ENCODE measurements at regions not wholly inside any gene's neighbourhood (a gene's known extent, or its start where the extent isn't known, plus 50 kb on each side); places are given as distances from the start of the nearest gene placed in this dataset.

DNA sequence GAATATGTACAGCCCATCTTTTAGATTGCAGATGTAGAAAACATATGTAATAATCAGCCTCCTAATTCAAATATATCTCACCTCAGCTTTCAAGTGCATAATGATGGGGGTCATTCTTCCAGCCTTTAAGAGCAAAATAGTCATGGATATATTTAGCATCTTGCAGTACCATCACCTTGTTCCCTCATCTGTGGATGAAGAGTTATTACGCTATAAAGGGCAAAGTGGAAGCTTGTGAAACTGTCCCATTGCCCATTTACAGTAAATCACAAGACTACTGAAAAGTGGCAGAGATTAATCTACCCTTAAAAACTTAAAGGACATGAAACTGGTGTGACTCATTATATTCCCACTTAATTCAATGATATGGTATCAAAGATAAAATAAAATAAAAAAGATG, 979.7 kb upstream of the HS3ST1 start:
- DNase-seq, result no peak
- no peaks in the 10 kb centered on the region for H3K36me3 Mint-ChIP-seq (ENCODE audit: low read depth)
- no peak overlapping the region for H3K9ac ChIP-seq (ENCODE audit: extremely low read depth, low read length, poor library complexity, severe bottlenecking)
- no peak overlapping the region for H3K27ac ChIP-seq (ENCODE audit: low read depth, low read length)
- H3K9me3 Mint-ChIP-seq, result peaks cover 6% of the 10 kb centered on the region
- H3K27me3 Mint-ChIP-seq (ENCODE audit: insufficient read depth), result no peaks in the 10 kb centered on the region
- H3K27ac Mint-ChIP-seq, result no peak overlapping the region
- WGBS, 2 experiments (ENCODE audit: insufficient coverage in 1 of 2, insufficient read length in 1 of 2), result 90% methylated on average over 1 of the region's 1 CpG; no CpG with 5 or more reads in 1 of the 2 experiments
- no peaks in the 10 kb centered on the region for H3K36me3 ChIP-seq (ENCODE audit: control insufficient read depth, insufficient read depth, low read length)
- H3K4me3 Mint-ChIP-seq, result no peak overlapping the region
- TF ChIP-seq, protein P1, sequence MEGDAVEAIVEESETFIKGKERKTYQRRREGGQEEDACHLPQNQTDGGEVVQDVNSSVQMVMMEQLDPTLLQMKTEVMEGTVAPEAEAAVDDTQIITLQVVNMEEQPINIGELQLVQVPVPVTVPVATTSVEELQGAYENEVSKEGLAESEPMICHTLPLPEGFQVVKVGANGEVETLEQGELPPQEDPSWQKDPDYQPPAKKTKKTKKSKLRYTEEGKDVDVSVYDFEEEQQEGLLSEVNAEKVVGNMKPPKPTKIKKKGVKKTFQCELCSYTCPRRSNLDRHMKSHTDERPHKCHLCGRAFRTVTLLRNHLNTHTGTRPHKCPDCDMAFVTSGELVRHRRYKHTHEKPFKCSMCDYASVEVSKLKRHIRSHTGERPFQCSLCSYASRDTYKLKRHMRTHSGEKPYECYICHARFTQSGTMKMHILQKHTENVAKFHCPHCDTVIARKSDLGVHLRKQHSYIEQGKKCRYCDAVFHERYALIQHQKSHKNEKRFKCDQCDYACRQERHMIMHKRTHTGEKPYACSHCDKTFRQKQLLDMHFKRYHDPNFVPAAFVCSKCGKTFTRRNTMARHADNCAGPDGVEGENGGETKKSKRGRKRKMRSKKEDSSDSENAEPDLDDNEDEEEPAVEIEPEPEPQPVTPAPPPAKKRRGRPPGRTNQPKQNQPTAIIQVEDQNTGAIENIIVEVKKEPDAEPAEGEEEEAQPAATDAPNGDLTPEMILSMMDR (conservative IDR thresholded peaks at IDR 0.05), result no peak
- no peaks in the 10 kb centered on the region for H3K4me1 ChIP-seq (ENCODE audit: control insufficient read depth, insufficient read depth, low read length)
- H3K4me3 ChIP-seq (ENCODE audit: low read length), result no peak overlapping the region
- H3K27me3 ChIP-seq (ENCODE audit: control insufficient read depth, insufficient read depth, low read length, poor library complexity, severe bottlenecking), result no peaks in the 10 kb centered on the region
- no peaks in the 10 kb centered on the region for H3K9me3 ChIP-seq (ENCODE audit: control insufficient read depth, low read length)
- H3K4me1 Mint-ChIP-seq, result peaks cover 2% of the 10 kb centered on the region

DNA sequence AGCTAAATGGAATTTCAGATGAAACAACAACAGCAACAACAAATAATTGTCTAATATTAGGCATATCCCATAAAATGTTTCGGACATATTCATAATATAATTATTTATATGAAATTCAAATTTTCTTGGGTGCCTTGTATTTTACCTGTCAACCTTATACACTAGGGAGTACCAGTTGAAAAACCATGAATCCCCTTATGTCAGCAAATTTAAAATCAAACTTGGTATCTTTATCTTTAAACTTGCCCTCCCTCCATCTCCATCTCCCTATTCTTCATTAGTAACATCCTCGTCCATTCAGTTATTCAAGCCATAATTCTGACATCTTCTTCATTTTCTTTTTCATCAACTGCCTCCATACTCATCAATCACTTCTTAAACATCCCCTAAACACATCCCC, 974.5 kb upstream of the HS3ST1 start:
- H3K27me3 Mint-ChIP-seq (ENCODE audit: insufficient read depth), result no peaks in the 10 kb centered on the region
- TF ChIP-seq, protein P1 (conservative IDR thresholded peaks at IDR 0.05), result no peak
- no peaks in the 10 kb centered on the region for H3K27me3 ChIP-seq (ENCODE audit: control insufficient read depth, insufficient read depth, low read length, poor library complexity, severe bottlenecking)
- no peaks in the 10 kb centered on the region for H3K4me1 ChIP-seq (ENCODE audit: control insufficient read depth, insufficient read depth, low read length)
- H3K4me3 ChIP-seq (ENCODE audit: low read length), result no peak overlapping the region
- no peaks in the 10 kb centered on the region for H3K9me3 ChIP-seq (ENCODE audit: control insufficient read depth, low read length)
- H3K4me1 Mint-ChIP-seq, result peaks cover 2% of the 10 kb centered on the region
- H3K4me3 Mint-ChIP-seq, result no peak overlapping the region
- H3K27ac ChIP-seq (ENCODE audit: low read depth, low read length), result no peak overlapping the region
- H3K27ac Mint-ChIP-seq, result no peak overlapping the region
- no peaks in the 10 kb centered on the region for H3K36me3 ChIP-seq (ENCODE audit: control insufficient read depth, insufficient read depth, low read length)
- WGBS, 2 experiments (ENCODE audit: insufficient coverage in 1 of 2, insufficient read length in 1 of 2), result 85 to 92% methylated on average over 1 of the region's 2 CpGs
- no peaks in the 10 kb centered on the region for H3K36me3 Mint-ChIP-seq (ENCODE audit: low read depth)
- H3K9me3 Mint-ChIP-seq, result no peaks in the 10 kb centered on the region
- H3K9ac ChIP-seq (ENCODE audit: extremely low read depth, low read length, poor library complexity, severe bottlenecking), result no peak overlapping the region
- no peak for DNase-seq

DNA sequence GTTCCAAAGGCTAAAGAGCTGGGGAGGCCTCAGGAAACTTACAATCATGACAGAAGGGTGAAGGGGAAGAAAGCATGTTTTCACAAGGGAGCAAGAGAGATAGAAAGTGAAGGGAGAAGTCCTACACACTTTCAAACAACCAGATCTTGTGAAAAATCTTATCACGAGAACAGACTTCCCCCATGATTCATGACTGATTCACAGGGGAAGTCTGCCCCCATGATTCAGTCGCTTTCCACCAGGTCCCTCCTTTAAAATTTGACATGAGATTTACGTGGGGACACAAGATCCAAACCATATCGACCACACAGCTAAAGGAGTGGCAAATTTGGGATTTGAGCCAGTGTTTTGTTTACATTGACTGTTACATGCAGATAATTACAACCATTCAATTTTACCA, 971.1 kb upstream of the HS3ST1 start:
- Histone ChIP-seq H3K36me3 (ENCODE audit: control insufficient read depth, insufficient read depth, low read length) (no peaks in the 10 kb centered on the region), H3K9ac (ENCODE audit: extremely low read depth, low read length, poor library complexity, severe bottlenecking) (no peak overlapping the region), H3K4me3 (ENCODE audit: low read length) (no peak overlapping the region), H3K9me3 (ENCODE audit: control insufficient read depth, low read length) (no peaks in the 10 kb centered on the region), H3K27me3 (ENCODE audit: control insufficient read depth, insufficient read depth, low read length, poor library complexity, severe bottlenecking) (no peaks in the 10 kb centered on the region), H3K4me1 (ENCODE audit: control insufficient read depth, insufficient read depth, low read length) (no peaks in the 10 kb centered on the region), H3K27ac (ENCODE audit: low read depth, low read length) (no peak overlapping the region)
- Mint-ChIP-seq H3K36me3 (ENCODE audit: low read depth) (no peaks in the 10 kb centered on the region), H3K27me3 (ENCODE audit: insufficient read depth) (no peaks in the 10 kb centered on the region), H3K4me3 (no peak overlapping the region), H3K9me3 (no peaks in the 10 kb centered on the region), H3K4me1 (no peaks in the 10 kb centered on the region), H3K27ac (no peak overlapping the region)
- TF ChIP-seq, protein P1 (conservative IDR thresholded peaks at IDR 0.05), result no peak
- WGBS, 2 experiments (ENCODE audit: insufficient coverage in 1 of 2, insufficient read length in 1 of 2), result 92 to 100% methylated on average over 1 to 4 of the region's 4 CpGs
- DNase-seq, result no peak
